Keratinocyte (primary cell): ENCODE measurements at regions not wholly inside any gene's neighbourhood (a gene's known extent, or its start where the extent isn't known, plus 50 kb on each side); places are given as distances from the start of the nearest gene placed in this dataset.

Experiments used
- DNase-seq: peaks from one replicate; pipeline ENCODE4 v3.0.0-alpha.2; 2011; ENCODE audit warnings: low read depth, missing footprints, low spot score
- FAIRE-seq: peaks from 2 replicates; lab custom pipeline; 2011; peaks lifted over from hg19 to GRCh38; lab: Jason Lieb, UNC
- H2AFZ ChIP-seq: 2 replicates; pipeline ENCODE4 v1.6.0; 2012; ENCODE audit warnings: low read length, control low read depth, inconsistent platforms; ENCODE audit not compliant: control insufficient read depth
- H3K27ac ChIP-seq: 2 replicates; pipeline ENCODE4 v1.5.1; 2011; ENCODE audit warnings: low read length; ENCODE audit not compliant: control insufficient read depth, insufficient read depth
- H3K27me3 ChIP-seq: 3 replicates; pipeline ENCODE4 v1.6.0; 2011; ENCODE audit warnings: low read length; ENCODE audit not compliant: control insufficient read depth, insufficient read depth; ENCODE audit errors: extremely low read depth
- H3K36me3 ChIP-seq, 2 experiments: 2 replicates in 1 of 2; 3 replicates in 1 of 2; pipeline ENCODE4 v1.5.1; 2011; ENCODE audit warnings: low read length in 2 of 2, mild to moderate bottlenecking in 1 of 2; ENCODE audit not compliant: control insufficient read depth in 2 of 2, insufficient read depth in 2 of 2; ENCODE audit errors: extremely low read depth in 1 of 2
- H3K4me1 ChIP-seq: 3 replicates; pipeline ENCODE4 v1.5.1; 2011; ENCODE audit warnings: low read length; ENCODE audit not compliant: control insufficient read depth, insufficient read depth; ENCODE audit errors: extremely low read depth
- H3K4me2 ChIP-seq: 3 replicates; pipeline ENCODE4 v1.6.0; 2011; ENCODE audit warnings: low read depth, low read length; ENCODE audit not compliant: control insufficient read depth, insufficient read depth; ENCODE audit errors: extremely low read depth
- H3K4me3 ChIP-seq, 3 experiments: fragments of 200-600 bp in 1 of 3; sonication (generic) in 1 of 3; 2 replicates in 2 of 3; 3 replicates in 1 of 3; pipeline ENCODE4 v1.5.1; 2011 to 2016; ENCODE audit warnings: low read length in 3 of 3, mild to moderate bottlenecking in 3 of 3, control low read depth in 2 of 3, inconsistent platforms in 1 of 3, low read depth in 1 of 3, mixed read lengths in 1 of 3, mixed run types in 1 of 3, moderate library complexity in 1 of 3; ENCODE audit not compliant: control insufficient read depth in 2 of 3, insufficient read depth in 2 of 3; ENCODE audit errors: extremely low read depth in 1 of 3
- H3K79me2 ChIP-seq: 2 replicates; pipeline ENCODE4 v1.6.0; 2012; ENCODE audit warnings: low read length; ENCODE audit not compliant: control insufficient read depth, insufficient read depth
- H3K9ac ChIP-seq: 3 replicates; pipeline ENCODE4 v1.6.0; 2011; ENCODE audit warnings: low read length; ENCODE audit not compliant: control insufficient read depth, insufficient read depth; ENCODE audit errors: extremely low read depth
- H3K9me1 ChIP-seq: 3 replicates; pipeline ENCODE4 v1.6.0; 2011; ENCODE audit warnings: low read length; ENCODE audit not compliant: control insufficient read depth, insufficient read depth; ENCODE audit errors: extremely low read depth
- H3K9me3 ChIP-seq: 2 replicates; pipeline ENCODE4 v1.5.1; 2012; ENCODE audit warnings: low read depth, low read length; ENCODE audit not compliant: control insufficient read depth
- H4K20me1 ChIP-seq: 3 replicates; pipeline ENCODE4 v1.6.0; 2011; ENCODE audit warnings: low read length; ENCODE audit not compliant: control insufficient read depth, insufficient read depth; ENCODE audit errors: extremely low read depth
- EZH2 ChIP-seq: IDR thresholded peaks from one replicate; pipeline ENCODE4 v1.6.1; 2012; ENCODE audit warnings: inconsistent platforms, mild to moderate bottlenecking, low read length, moderate library complexity
- dilution Hi-C: fragments of 300-500 bp; cut with MboI; formaldehyde crosslinking; loops from one replicate; pipeline ENCODE4 v1.7.0; 2020; ENCODE audit warnings: low sequenced_read_pairs; ENCODE audit not compliant: extremely low pct_ligation_motif_present
- TF ChIP-seq, protein P1 (sequence below), 3 experiments: IDR thresholded peaks in 1 of 3; conservative IDR thresholded peaks in 1 of 3; optimal IDR thresholded peaks in 1 of 3; 2 replicates in 2 of 3; 3 replicates in 1 of 3; pipeline versions ENCODE3 to v1.5.1; 2011; ENCODE audit warnings: low read length in 3 of 3, mild to moderate bottlenecking in 3 of 3, moderate library complexity in 2 of 3, control low read depth in 1 of 3, inconsistent platforms in 1 of 3; ENCODE audit not compliant: insufficient read depth in 2 of 3; ENCODE audit errors: extremely low read depth in 1 of 3

DNA sequence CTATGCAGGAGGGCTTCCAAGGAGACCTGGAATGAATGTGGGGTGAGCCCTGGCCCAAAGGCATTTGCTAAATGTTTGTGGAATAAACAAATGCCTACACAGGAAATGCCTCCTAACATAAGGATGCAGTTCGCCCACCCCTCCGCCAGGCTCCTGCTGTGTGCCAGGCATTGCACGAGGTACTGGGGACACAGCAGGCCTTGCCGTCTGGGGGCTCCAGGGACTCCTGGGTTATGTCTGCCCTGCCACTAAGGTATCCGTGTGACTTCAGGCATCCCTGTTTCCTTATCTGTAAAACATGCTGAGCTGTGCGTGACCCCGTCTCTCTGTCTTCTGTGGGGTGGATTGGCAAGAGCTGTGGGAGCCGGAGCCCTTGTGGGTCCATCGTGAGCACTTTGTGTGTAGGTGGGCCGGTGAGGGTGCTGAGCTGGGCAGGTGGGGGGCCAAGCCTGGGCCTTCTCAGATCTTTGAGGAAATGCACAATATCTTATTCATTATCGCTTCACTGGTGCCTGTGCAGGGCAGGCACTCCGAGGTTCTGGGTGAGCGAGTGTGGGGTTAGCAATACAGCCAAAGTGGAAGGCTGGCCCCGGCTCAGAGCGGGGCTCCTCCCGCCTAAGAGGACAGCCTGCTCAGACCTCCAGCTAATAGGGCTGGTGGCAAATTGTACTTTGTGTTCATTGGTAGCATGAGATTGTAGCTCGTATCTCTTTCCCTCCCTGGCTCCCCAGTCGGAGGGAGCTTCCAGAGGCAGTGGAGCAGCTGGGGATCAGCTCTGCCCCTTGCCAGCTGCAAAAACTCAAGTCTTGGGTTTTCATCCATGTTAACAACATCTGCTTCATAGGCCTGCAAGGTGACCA is 126.8 kb downstream of the GLI2 start:
- Histone ChIP-seq H3K4me3 (no peak overlapping the region), H3K9me3 (no peaks in the 10 kb centered on the region), H3K79me2 (no peaks in the 10 kb centered on the region), H3K4me1 (peaks cover 13% of the 10 kb centered on the region), H3K9me1 (no peaks in the 10 kb centered on the region), H2AFZ (no peak overlapping the region), H3K27ac (no peak overlapping the region), H4K20me1 (no peaks in the 10 kb centered on the region), H3K9ac (no peak overlapping the region), H3K36me3 (no peaks in the 10 kb centered on the region), H3K27me3 (peaks cover 13% of the 10 kb centered on the region), H3K4me2 (no peak overlapping the region)
- no peak for DNase-seq
- FAIRE-seq, result no peak
- TF ChIP-seq, protein P1, sequence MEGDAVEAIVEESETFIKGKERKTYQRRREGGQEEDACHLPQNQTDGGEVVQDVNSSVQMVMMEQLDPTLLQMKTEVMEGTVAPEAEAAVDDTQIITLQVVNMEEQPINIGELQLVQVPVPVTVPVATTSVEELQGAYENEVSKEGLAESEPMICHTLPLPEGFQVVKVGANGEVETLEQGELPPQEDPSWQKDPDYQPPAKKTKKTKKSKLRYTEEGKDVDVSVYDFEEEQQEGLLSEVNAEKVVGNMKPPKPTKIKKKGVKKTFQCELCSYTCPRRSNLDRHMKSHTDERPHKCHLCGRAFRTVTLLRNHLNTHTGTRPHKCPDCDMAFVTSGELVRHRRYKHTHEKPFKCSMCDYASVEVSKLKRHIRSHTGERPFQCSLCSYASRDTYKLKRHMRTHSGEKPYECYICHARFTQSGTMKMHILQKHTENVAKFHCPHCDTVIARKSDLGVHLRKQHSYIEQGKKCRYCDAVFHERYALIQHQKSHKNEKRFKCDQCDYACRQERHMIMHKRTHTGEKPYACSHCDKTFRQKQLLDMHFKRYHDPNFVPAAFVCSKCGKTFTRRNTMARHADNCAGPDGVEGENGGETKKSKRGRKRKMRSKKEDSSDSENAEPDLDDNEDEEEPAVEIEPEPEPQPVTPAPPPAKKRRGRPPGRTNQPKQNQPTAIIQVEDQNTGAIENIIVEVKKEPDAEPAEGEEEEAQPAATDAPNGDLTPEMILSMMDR (optimal IDR thresholded peaks at IDR 0.05 in 1 of 3, IDR thresholded peaks at IDR 0.05 in 1 of 3, conservative IDR thresholded peaks at IDR 0.05 in 1 of 3; ENCODE audit: extremely low read depth in 1 of 3, insufficient read depth in 2 of 3, low read length in 3 of 3), result no peak
- no peak for TF ChIP-seq EZH2
- dilution Hi-C loops, result no loop called here

DNA sequence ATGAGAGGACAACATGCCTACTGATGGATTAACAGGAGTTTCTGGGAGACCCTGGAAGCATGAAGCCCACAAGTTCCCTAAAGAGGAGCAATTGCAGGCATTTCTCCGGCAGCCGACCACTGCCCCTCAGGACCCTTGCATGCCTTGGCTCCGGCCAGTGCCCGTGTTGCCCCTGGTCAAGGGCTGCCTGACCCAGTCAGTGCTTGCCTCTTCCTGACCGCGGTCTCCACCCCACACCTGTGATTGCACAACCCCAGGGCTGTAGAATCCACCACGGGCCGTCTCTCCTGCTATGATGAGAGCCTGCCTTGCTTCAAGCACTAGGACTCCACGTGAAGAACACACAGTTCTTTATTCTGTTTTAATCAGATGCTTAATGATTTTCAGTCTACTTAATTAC is 127.5 kb downstream of the GLI2 start:
- Histone ChIP-seq H2AFZ (no peak overlapping the region), H3K4me3 (no peak overlapping the region), H3K36me3 (no peaks in the 10 kb centered on the region), H3K4me2 (peak overlapping the region; percentile 25), H3K27ac (no peak overlapping the region), H3K9me1 (no peaks in the 10 kb centered on the region), H4K20me1 (no peaks in the 10 kb centered on the region), H3K4me1 (peaks cover 13% of the 10 kb centered on the region), H3K9ac (no peak overlapping the region), H3K9me3 (no peaks in the 10 kb centered on the region), H3K27me3 (peaks cover 21% of the 10 kb centered on the region), H3K79me2 (no peaks in the 10 kb centered on the region)
- dilution Hi-C loops, result no loop called here
- TF ChIP-seq EZH2, result no peak
- TF ChIP-seq, protein P1 (optimal IDR thresholded peaks at IDR 0.05 in 1 of 3, IDR thresholded peaks at IDR 0.05 in 1 of 3, conservative IDR thresholded peaks at IDR 0.05 in 1 of 3; ENCODE audit: extremely low read depth in 1 of 3, insufficient read depth in 2 of 3, low read length in 3 of 3), result no peak
- FAIRE-seq (no peak), DNase-seq (no peak)
